ENCODE measurements at regions not wholly inside any gene's neighbourhood (a gene's known extent, or its start where the extent isn't known, plus 50 kb on each side); places are given as distances from the start of the nearest gene placed in this dataset.
"Not testable (repeated sequence)": the region's sequence is repeated elsewhere in the genome, so short reads cannot be mapped to it uniquely, and the experiment has no call there.

DNA sequence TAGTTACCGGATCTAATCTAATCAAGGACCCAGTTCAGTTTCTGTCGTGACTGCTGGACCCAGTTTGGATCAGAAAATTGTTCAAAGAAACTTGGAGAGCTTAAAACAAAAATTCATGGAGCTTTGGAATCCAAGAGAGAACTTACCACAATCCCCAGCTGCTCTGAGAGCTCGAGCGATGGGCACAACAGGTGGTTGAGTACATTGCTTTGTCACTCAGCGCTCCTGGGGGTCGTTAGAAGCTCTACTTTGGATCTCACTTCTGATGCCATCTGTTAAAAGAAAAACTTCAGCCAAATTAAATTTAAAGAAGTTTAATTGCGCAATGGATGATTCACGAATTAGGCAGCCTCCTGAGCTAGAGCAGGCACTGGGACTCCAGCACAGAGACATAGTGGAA lies 257.3 kb downstream of the TGIF2LX start:
- TF ChIP-seq, protein P1, sequence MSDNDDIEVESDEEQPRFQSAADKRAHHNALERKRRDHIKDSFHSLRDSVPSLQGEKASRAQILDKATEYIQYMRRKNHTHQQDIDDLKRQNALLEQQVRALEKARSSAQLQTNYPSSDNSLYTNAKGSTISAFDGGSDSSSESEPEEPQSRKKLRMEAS (IDR thresholded peaks at IDR 0.05) = not testable (repeated sequence)
- TF ChIP-seq, protein P2, sequence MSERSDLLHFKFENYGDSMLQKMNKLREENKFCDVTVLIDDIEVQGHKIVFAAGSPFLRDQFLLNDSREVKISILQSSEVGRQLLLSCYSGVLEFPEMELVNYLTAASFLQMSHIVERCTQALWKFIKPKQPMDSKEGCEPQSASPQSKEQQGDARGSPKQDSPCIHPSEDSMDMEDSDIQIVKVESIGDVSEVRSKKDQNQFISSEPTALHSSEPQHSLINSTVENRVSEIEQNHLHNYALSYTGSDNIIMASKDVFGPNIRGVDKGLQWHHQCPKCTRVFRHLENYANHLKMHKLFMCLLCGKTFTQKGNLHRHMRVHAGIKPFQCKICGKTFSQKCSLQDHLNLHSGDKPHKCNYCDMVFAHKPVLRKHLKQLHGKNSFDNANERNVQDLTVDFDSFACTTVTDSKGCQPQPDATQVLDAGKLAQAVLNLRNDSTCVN (CRISPR knock-in tag; IDR thresholded peaks at IDR 0.05; ENCODE audit: borderline replicate concordance) = not testable (repeated sequence)
- TF ChIP-seq, protein P3, sequence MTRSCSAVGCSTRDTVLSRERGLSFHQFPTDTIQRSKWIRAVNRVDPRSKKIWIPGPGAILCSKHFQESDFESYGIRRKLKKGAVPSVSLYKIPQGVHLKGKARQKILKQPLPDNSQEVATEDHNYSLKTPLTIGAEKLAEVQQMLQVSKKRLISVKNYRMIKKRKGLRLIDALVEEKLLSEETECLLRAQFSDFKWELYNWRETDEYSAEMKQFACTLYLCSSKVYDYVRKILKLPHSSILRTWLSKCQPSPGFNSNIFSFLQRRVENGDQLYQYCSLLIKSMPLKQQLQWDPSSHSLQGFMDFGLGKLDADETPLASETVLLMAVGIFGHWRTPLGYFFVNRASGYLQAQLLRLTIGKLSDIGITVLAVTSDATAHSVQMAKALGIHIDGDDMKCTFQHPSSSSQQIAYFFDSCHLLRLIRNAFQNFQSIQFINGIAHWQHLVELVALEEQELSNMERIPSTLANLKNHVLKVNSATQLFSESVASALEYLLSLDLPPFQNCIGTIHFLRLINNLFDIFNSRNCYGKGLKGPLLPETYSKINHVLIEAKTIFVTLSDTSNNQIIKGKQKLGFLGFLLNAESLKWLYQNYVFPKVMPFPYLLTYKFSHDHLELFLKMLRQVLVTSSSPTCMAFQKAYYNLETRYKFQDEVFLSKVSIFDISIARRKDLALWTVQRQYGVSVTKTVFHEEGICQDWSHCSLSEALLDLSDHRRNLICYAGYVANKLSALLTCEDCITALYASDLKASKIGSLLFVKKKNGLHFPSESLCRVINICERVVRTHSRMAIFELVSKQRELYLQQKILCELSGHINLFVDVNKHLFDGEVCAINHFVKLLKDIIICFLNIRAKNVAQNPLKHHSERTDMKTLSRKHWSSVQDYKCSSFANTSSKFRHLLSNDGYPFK (CRISPR knock-in tag; IDR thresholded peaks at IDR 0.05; ENCODE audit: borderline replicate concordance) = not testable (repeated sequence)
- not testable (repeated sequence) for TF ChIP-seq ZNF780A (CRISPR knock-in tag; IDR thresholded peaks at IDR 0.05); JUNB (CRISPR knock-in tag; IDR thresholded peaks at IDR 0.05; ENCODE audit: borderline replicate concordance); TCF7L2 (IDR thresholded peaks at IDR 0.05; ENCODE audit: low read depth, low read length); CTCF (CRISPR knock-in tag; IDR thresholded peaks at IDR 0.05); HOXA5 (CRISPR knock-in tag; IDR thresholded peaks at IDR 0.05); ZNF775 (CRISPR knock-in tag; IDR thresholded peaks at IDR 0.05; ENCODE audit: borderline replicate concordance)

Measured in HepG2 (cell line).